ENCODE measurements at regions not wholly inside any gene's neighbourhood (a gene's known extent, or its start where the extent isn't known, plus 50 kb on each side); places are given as distances from the start of the nearest gene placed in this dataset.

DNA sequence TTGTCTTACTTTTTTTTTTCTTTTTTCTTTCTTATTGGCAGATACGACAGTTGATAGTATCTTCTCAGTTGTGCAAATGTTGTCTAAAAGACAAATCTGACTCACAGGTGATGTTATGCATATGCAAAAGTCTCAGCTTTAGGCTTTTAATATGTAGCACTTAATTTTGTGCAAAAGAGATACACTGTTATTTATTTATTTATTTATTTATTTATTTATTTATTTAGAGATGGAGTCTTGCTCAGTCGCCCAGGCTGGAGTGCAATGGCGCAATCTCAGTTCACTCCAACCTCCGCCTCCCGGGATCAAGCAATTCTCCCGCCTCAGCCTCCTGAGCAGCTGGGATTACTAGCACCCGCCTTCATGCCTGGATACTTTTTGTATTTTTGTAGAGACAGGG lies 383.9 kb upstream of the PCDH9 start:
- Histone ChIP-seq H3K4me2 (ENCODE audit: control insufficient read depth, extremely low read depth, insufficient read depth, low read depth, low read length) (no peak overlapping the region), H3K27me3 (ENCODE audit: control insufficient read depth, extremely low read depth, insufficient read depth, low read length) (no peaks in the 10 kb centered on the region), H3K27ac (ENCODE audit: control insufficient read depth, insufficient read depth, low read length) (no peak overlapping the region), H3K9me3 (ENCODE audit: control insufficient read depth, low read depth, low read length) (no peaks in the 10 kb centered on the region), H3K4me1 (ENCODE audit: control insufficient read depth, extremely low read depth, insufficient read depth, low read length) (no peaks in the 10 kb centered on the region), H3K4me3 (ENCODE audit: control insufficient read depth in 2 of 3, extremely low read depth in 1 of 3, insufficient read depth in 2 of 3, low read depth in 1 of 3, low read length in 3 of 3) (no peak overlapping the region), H4K20me1 (ENCODE audit: control insufficient read depth, extremely low read depth, insufficient read depth, low read length) (no peaks in the 10 kb centered on the region), H3K79me2 (ENCODE audit: control insufficient read depth, insufficient read depth, low read length) (no peaks in the 10 kb centered on the region), H3K9me1 (ENCODE audit: control insufficient read depth, extremely low read depth, insufficient read depth, low read length) (no peaks in the 10 kb centered on the region), H3K9ac (ENCODE audit: control insufficient read depth, extremely low read depth, insufficient read depth, low read length) (no peak overlapping the region), H2AFZ (ENCODE audit: control insufficient read depth, low read length) (no peak overlapping the region), H3K36me3 (ENCODE audit: control insufficient read depth in 2 of 2, extremely low read depth in 1 of 2, insufficient read depth in 2 of 2, low read length in 2 of 2) (no peaks in the 10 kb centered on the region)
- TF ChIP-seq, protein P1, sequence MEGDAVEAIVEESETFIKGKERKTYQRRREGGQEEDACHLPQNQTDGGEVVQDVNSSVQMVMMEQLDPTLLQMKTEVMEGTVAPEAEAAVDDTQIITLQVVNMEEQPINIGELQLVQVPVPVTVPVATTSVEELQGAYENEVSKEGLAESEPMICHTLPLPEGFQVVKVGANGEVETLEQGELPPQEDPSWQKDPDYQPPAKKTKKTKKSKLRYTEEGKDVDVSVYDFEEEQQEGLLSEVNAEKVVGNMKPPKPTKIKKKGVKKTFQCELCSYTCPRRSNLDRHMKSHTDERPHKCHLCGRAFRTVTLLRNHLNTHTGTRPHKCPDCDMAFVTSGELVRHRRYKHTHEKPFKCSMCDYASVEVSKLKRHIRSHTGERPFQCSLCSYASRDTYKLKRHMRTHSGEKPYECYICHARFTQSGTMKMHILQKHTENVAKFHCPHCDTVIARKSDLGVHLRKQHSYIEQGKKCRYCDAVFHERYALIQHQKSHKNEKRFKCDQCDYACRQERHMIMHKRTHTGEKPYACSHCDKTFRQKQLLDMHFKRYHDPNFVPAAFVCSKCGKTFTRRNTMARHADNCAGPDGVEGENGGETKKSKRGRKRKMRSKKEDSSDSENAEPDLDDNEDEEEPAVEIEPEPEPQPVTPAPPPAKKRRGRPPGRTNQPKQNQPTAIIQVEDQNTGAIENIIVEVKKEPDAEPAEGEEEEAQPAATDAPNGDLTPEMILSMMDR (optimal IDR thresholded peaks at IDR 0.05 in 1 of 3, IDR thresholded peaks at IDR 0.05 in 1 of 3, conservative IDR thresholded peaks at IDR 0.05 in 1 of 3; ENCODE audit: extremely low read depth in 1 of 3, insufficient read depth in 2 of 3, low read length in 3 of 3) = no peak
- no peak for TF ChIP-seq EZH2 (IDR thresholded peaks at IDR 0.05; ENCODE audit: low read length)
- no peak for FAIRE-seq
- dilution Hi-C loops (cut with MboI; ENCODE audit: extremely low pct_ligation_motif_present, low sequenced_read_pairs) = no loop called here
- no peak for DNase-seq (ENCODE audit: low read depth, low spot score)

- no peaks in the 10 kb centered on the region for H3K4me1 ChIP-seq (ENCODE audit: control insufficient read depth, extremely low read depth, insufficient read depth, low read length)
- no peak overlapping the region for H3K4me2 ChIP-seq (ENCODE audit: control insufficient read depth, extremely low read depth, insufficient read depth, low read depth, low read length)
- no peak overlapping the region for H3K4me3 ChIP-seq (ENCODE audit: control insufficient read depth in 2 of 3, extremely low read depth in 1 of 3, insufficient read depth in 2 of 3, low read depth in 1 of 3, low read length in 3 of 3)
- no peak overlapping the region for H3K9ac ChIP-seq (ENCODE audit: control insufficient read depth, extremely low read depth, insufficient read depth, low read length)
- no peaks in the 10 kb centered on the region for H3K79me2 ChIP-seq (ENCODE audit: control insufficient read depth, insufficient read depth, low read length)
- FAIRE-seq (no peak), DNase-seq (ENCODE audit: low read depth, low spot score) (no peak)
- no peaks in the 10 kb centered on the region for H4K20me1 ChIP-seq (ENCODE audit: control insufficient read depth, extremely low read depth, insufficient read depth, low read length)
- H3K9me1 ChIP-seq (ENCODE audit: control insufficient read depth, extremely low read depth, insufficient read depth, low read length) = no peaks in the 10 kb centered on the region
- no peak overlapping the region for H2AFZ ChIP-seq (ENCODE audit: control insufficient read depth, low read length)
- H3K27me3 ChIP-seq (ENCODE audit: control insufficient read depth, extremely low read depth, insufficient read depth, low read length) = no peaks in the 10 kb centered on the region
- H3K36me3 ChIP-seq (ENCODE audit: control insufficient read depth in 2 of 2, extremely low read depth in 1 of 2, insufficient read depth in 2 of 2, low read length in 2 of 2) = no peaks in the 10 kb centered on the region
- peaks cover 2% of the 10 kb centered on the region for H3K9me3 ChIP-seq (ENCODE audit: control insufficient read depth, low read depth, low read length)
- dilution Hi-C loops (cut with MboI; ENCODE audit: extremely low pct_ligation_motif_present, low sequenced_read_pairs) = no loop called here
- TF ChIP-seq, protein P1 (optimal IDR thresholded peaks at IDR 0.05 in 1 of 3, IDR thresholded peaks at IDR 0.05 in 1 of 3, conservative IDR thresholded peaks at IDR 0.05 in 1 of 3; ENCODE audit: extremely low read depth in 1 of 3, insufficient read depth in 2 of 3, low read length in 3 of 3) = no peak
- TF ChIP-seq EZH2 (IDR thresholded peaks at IDR 0.05; ENCODE audit: low read length) = no peak
- H3K27ac ChIP-seq (ENCODE audit: control insufficient read depth, insufficient read depth, low read length) = no peak overlapping the region
Measured at GRCh38 chr13:67588607-67589006, 358.5 kb upstream of the PCDH9 start.

Measured in keratinocyte (primary cell).